HL-60 (cell line): ENCODE measurements at regions not wholly inside any gene's neighbourhood (a gene's known extent, or its start where the extent isn't known, plus 50 kb on each side); places are given as distances from the start of the nearest gene placed in this dataset.

ENCODE experiments used
- DNase-seq, 2 experiments: peaks; one replicate each; pipeline ENCODE4 v3.0.0-alpha.2; 2010 to 2020; ENCODE audit warnings: low read depth in 1 of 2, low spot score in 1 of 2
- H3K27ac ChIP-seq: fragments of 250-450 bp; sonication (Bioruptor Pico); replicated peaks from 2 replicates; pipeline ENCODE4 v1.5.1; 2020; ENCODE audit warnings: mild to moderate bottlenecking, moderate library complexity
- H3K27me3 ChIP-seq: fragments of 250-450 bp; sonication (Bioruptor Pico); 2 replicates; pipeline ENCODE4 v1.5.1; 2021; ENCODE audit warnings: mild to moderate bottlenecking, moderate library complexity; ENCODE audit not compliant: insufficient read depth, poor library complexity, severe bottlenecking
- H3K4me3 ChIP-seq: replicated peaks from 2 replicates; pipeline ENCODE4 v1.5.1; 2011; ENCODE audit warnings: mild to moderate bottlenecking, control low read depth, low read length; ENCODE audit not compliant: insufficient read depth
- CTCF ChIP-seq: IDR thresholded peaks from one replicate; pipeline ENCODE4 v1.5.1; 2011; ENCODE audit warnings: low read length, control low read depth, inconsistent platforms; ENCODE audit not compliant: insufficient read depth
- GABPA ChIP-seq: IDR thresholded peaks from 2 replicates; pipeline ENCODE4 v1.6.1; 2012; ENCODE audit warnings: low read depth
- POLR2AphosphoS5 ChIP-seq: IDR thresholded peaks from 2 replicates; pipeline ENCODE4 v1.6.1; 2012; ENCODE audit warnings: low read depth
- REST ChIP-seq: IDR thresholded peaks from 2 replicates; pipeline ENCODE4 v1.6.1; 2012; ENCODE audit warnings: low read depth; ENCODE audit not compliant: insufficient replicate concordance
- SPI1 ChIP-seq: IDR thresholded peaks from 2 replicates; pipeline ENCODE4 v1.6.1; 2012; ENCODE audit warnings: low read depth, mild to moderate bottlenecking, borderline replicate concordance

- no peak for DNase-seq
- H3K27me3 ChIP-seq, result no peaks in the 10 kb centered on the region
Measured at GRCh38 chr7:21092766-21093702, 306.3 kb upstream of the SP8 start.

GRCh38 chr7:21094589-21094988 is 307.9 kb upstream of the SP8 start:
- no peak overlapping the region for H3K4me3 ChIP-seq
- no peak overlapping the region for H3K27ac ChIP-seq
- no peak for DNase-seq
- H3K27me3 ChIP-seq, result no peaks in the 10 kb centered on the region
- TF ChIP-seq POLR2AphosphoS5, result no peak
- no peak for TF ChIP-seq GABPA
- no peak for TF ChIP-seq SPI1
- no peak for TF ChIP-seq REST
- no peak for TF ChIP-seq CTCF

More at GRCh38 chr7:21092766-21093702, 306.3 kb upstream of the SP8 start:
- TF ChIP-seq GABPA (no peak), POLR2AphosphoS5 (no peak), SPI1 (no peak), REST (no peak), CTCF (no peak)
- H3K4me3 ChIP-seq, result no peak overlapping the region
- H3K27ac ChIP-seq, result no peak overlapping the region

- Histone ChIP-seq H3K27ac (no peak overlapping the region), H3K4me3 (no peak overlapping the region), H3K27me3 (no peaks in the 10 kb centered on the region)
- DNase-seq, result no peak
- TF ChIP-seq REST, result no peak
- no peak for TF ChIP-seq POLR2AphosphoS5
- TF ChIP-seq CTCF, result no peak
- TF ChIP-seq GABPA, result no peak
- TF ChIP-seq SPI1, result no peak
Measured at GRCh38 chr7:21099432-21099831, 312.7 kb upstream of the SP8 start.
